ENCODE measurements at regions not wholly inside any gene's neighbourhood (a gene's known extent, or its start where the extent isn't known, plus 50 kb on each side); places are given as distances from the start of the nearest gene placed in this dataset.

DNA sequence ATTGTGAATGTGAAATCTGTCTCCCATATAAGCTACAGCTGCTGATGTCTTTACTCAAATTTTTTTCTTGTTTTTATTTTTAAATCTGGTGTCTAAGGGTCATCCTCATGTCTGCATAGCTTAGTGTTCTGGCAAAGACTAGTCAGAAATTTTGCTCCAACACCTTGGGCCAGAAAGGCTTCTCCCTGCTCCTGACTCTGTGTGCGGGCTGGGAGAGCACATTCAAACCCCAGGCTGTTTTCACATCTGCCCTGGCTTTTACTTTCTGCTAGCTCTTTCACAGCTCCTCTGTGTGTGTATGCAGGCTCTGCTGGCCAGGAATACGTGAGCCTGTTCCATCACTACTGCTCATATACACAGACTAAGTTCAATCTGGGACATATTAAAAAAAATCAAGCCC is 102.9 kb upstream of the RIOK3 start:
- no peak overlapping the region for H3K9ac ChIP-seq (ENCODE audit: low read length in 3 of 3)
- FAIRE-seq (no peak), DNase-seq (no peak)
- H3K36me3 ChIP-seq (ENCODE audit: control insufficient read depth in 2 of 3, insufficient read depth in 3 of 3, low read length in 3 of 3) = no peaks in the 10 kb centered on the region
- H3K9me3 ChIP-seq (ENCODE audit: control insufficient read depth in 2 of 3, insufficient read depth in 1 of 3, low read length in 3 of 3) = no peaks in the 10 kb centered on the region
- no peaks in the 10 kb centered on the region for H3K27me3 ChIP-seq (ENCODE audit: control insufficient read depth, insufficient read depth, low read length)
- TF ChIP-seq, protein P1, sequence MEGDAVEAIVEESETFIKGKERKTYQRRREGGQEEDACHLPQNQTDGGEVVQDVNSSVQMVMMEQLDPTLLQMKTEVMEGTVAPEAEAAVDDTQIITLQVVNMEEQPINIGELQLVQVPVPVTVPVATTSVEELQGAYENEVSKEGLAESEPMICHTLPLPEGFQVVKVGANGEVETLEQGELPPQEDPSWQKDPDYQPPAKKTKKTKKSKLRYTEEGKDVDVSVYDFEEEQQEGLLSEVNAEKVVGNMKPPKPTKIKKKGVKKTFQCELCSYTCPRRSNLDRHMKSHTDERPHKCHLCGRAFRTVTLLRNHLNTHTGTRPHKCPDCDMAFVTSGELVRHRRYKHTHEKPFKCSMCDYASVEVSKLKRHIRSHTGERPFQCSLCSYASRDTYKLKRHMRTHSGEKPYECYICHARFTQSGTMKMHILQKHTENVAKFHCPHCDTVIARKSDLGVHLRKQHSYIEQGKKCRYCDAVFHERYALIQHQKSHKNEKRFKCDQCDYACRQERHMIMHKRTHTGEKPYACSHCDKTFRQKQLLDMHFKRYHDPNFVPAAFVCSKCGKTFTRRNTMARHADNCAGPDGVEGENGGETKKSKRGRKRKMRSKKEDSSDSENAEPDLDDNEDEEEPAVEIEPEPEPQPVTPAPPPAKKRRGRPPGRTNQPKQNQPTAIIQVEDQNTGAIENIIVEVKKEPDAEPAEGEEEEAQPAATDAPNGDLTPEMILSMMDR (IDR thresholded peaks at IDR 0.05; ENCODE audit: borderline replicate concordance, extremely low read depth, insufficient read depth) = no peak
- no peak overlapping the region for H3K4me3 ChIP-seq (ENCODE audit: low read length in 3 of 3)
- intact Hi-C loops (cut with DNase I) = loop anchor here (10.0 kb wide), 1 partner anchor 105 kb away; no protein-coding TSS in a partner anchor
- peaks cover 3 to 5% (median 4%) of the 10 kb centered on the region in 3 donors for H3K4me1 ChIP-seq (ENCODE audit: control insufficient read depth in 2 of 3, insufficient read depth in 2 of 3, low read depth in 1 of 3, low read length in 3 of 3)
- no peak overlapping the region for H3K27ac ChIP-seq (ENCODE audit: low read depth in 2 of 2, low read length in 2 of 2)

DNA sequence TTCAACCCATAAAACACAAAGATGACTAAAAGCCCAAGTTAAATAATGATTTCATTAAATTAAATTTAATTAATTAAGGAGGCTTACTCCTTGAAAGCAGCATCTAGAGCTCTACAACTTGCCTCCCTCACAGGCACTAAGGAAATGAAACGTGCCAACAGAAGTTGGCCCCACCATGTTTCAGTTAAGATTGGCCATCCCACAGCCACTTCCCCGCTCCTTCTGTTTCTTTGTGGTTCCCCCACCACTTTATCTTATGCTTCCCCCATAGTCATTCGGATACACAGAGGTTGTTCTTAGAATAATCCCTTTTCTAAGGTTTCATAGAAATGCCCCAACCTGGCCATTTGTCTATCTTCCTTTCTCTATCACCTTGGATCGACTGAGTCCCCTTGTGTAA is 101.6 kb upstream of the RIOK3 start:
- Histone ChIP-seq H3K4me3 (ENCODE audit: low read length in 3 of 3) (no peak overlapping the region), H3K4me1 (ENCODE audit: control insufficient read depth in 2 of 3, insufficient read depth in 2 of 3, low read depth in 1 of 3, low read length in 3 of 3) (peaks cover 4 to 14% (median 12%) of the 10 kb centered on the region in 3 donors), H3K36me3 (ENCODE audit: control insufficient read depth in 2 of 3, insufficient read depth in 3 of 3, low read length in 3 of 3) (no peaks in the 10 kb centered on the region), H3K9ac (ENCODE audit: low read length in 3 of 3) (no peak overlapping the region), H3K27me3 (ENCODE audit: control insufficient read depth, insufficient read depth, low read length) (no peaks in the 10 kb centered on the region), H3K9me3 (ENCODE audit: control insufficient read depth in 2 of 3, insufficient read depth in 1 of 3, low read length in 3 of 3) (no peaks in the 10 kb centered on the region), H3K27ac (ENCODE audit: low read depth in 2 of 2, low read length in 2 of 2) (no peak overlapping the region)
- FAIRE-seq (no peak), DNase-seq (no peak)
- TF ChIP-seq, protein P1 (IDR thresholded peaks at IDR 0.05; ENCODE audit: borderline replicate concordance, extremely low read depth, insufficient read depth) = no peak
- intact Hi-C loops (cut with DNase I) = loop anchor here (10.0 kb wide), 1 partner anchor 107 kb away; no protein-coding TSS in a partner anchor

DNA sequence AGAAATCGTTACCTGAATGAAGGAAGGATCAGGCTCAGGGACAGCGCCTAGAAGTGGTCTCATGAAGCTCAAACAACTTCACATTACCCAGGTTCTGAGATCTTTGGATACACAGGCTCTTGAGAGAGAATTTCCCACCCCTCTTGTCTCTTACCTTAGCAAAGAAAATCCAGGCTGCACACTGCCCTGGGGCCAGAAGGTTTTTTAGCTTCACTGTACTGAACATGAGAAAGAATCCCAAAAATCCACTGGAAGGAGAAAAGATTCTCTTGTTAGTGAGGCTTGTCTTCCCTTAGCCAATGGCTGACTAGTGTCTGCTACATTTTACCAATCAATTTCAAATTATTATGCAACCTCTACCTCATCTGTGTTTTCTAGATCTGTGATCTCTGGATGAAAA is 101.0 kb upstream of the RIOK3 start:
- no peaks in the 10 kb centered on the region for H3K27me3 ChIP-seq (ENCODE audit: control insufficient read depth, insufficient read depth, low read length)
- no peaks in the 10 kb centered on the region for H3K36me3 ChIP-seq (ENCODE audit: control insufficient read depth in 2 of 3, insufficient read depth in 3 of 3, low read length in 3 of 3)
- H3K27ac ChIP-seq (ENCODE audit: low read depth in 2 of 2, low read length in 2 of 2) = no peak overlapping the region
- DNase-seq (no peak), FAIRE-seq (no peak)
- intact Hi-C loops (cut with DNase I) = loop anchor here (10.0 kb wide), 1 partner anchor 107 kb away; no protein-coding TSS in a partner anchor
- peaks cover 8 to 19% (median 16%) of the 10 kb centered on the region in 3 donors for H3K4me1 ChIP-seq (ENCODE audit: control insufficient read depth in 2 of 3, insufficient read depth in 2 of 3, low read depth in 1 of 3, low read length in 3 of 3)
- H3K9ac ChIP-seq (ENCODE audit: low read length in 3 of 3) = no peak overlapping the region
- H3K4me3 ChIP-seq (ENCODE audit: low read length in 3 of 3) = no peak overlapping the region
- H3K9me3 ChIP-seq (ENCODE audit: control insufficient read depth in 2 of 3, insufficient read depth in 1 of 3, low read length in 3 of 3) = no peaks in the 10 kb centered on the region
- TF ChIP-seq, protein P1 (IDR thresholded peaks at IDR 0.05; ENCODE audit: borderline replicate concordance, extremely low read depth, insufficient read depth) = no peak

DNA sequence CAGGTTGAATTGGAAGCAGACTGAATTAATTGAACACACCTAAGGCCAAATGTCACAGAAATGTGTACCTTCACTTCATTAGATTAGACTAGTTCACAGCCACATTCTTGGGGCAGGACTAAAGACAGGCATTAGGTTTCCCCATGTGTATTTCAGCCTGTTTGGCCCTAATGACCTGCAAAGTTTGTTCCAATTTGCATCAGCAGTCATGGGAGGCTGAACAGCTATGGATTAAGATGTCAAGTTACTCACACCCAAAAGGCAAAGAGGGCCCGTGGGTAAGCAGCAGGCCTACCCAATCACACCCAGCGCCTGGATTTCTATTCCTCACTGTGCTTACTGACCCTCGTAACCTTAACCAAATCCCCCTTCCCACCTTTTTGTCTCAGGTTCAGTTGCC is 99.6 kb upstream of the RIOK3 start:
- Histone ChIP-seq H3K27ac (ENCODE audit: low read depth in 2 of 2, low read length in 2 of 2) (no peak overlapping the region), H3K9me3 (ENCODE audit: control insufficient read depth in 2 of 3, insufficient read depth in 1 of 3, low read length in 3 of 3) (no peaks in the 10 kb centered on the region), H3K4me1 (ENCODE audit: control insufficient read depth in 2 of 3, insufficient read depth in 2 of 3, low read depth in 1 of 3, low read length in 3 of 3) (peaks cover 8 to 29% (median 21%) of the 10 kb centered on the region in 3 donors), H3K9ac (ENCODE audit: low read length in 3 of 3) (no peak overlapping the region), H3K27me3 (ENCODE audit: control insufficient read depth, insufficient read depth, low read length) (no peaks in the 10 kb centered on the region), H3K4me3 (ENCODE audit: low read length in 3 of 3) (no peak overlapping the region), H3K36me3 (ENCODE audit: control insufficient read depth in 2 of 3, insufficient read depth in 3 of 3, low read length in 3 of 3) (no peaks in the 10 kb centered on the region)
- FAIRE-seq (no peak), DNase-seq (peak in 2 of 5 donors; percentile 40 to 45)
- TF ChIP-seq, protein P1 (IDR thresholded peaks at IDR 0.05; ENCODE audit: borderline replicate concordance, extremely low read depth, insufficient read depth) = no peak
- intact Hi-C loops (cut with DNase I) = loop anchor here (10.0 kb wide), 1 partner anchor 109 kb away; no protein-coding TSS in a partner anchor
